NCI-H2107 treated with DMSO at 0.1 percent for 48 hours (cell line): ENCODE measurements at regions not wholly inside any gene's neighbourhood (a gene's known extent, or its start where the extent isn't known, plus 50 kb on each side); places are given as distances from the start of the nearest gene placed in this dataset.
A peak's percentile ranks its signal among the peaks of the same experiment; 100 is the strongest.

Experiments used
- DNase-seq: peaks from one replicate; lab custom pipeline; 2025; ENCODE audit not compliant: unreplicated experiment; lab: John Stamatoyannopoulos, UW

DNA sequence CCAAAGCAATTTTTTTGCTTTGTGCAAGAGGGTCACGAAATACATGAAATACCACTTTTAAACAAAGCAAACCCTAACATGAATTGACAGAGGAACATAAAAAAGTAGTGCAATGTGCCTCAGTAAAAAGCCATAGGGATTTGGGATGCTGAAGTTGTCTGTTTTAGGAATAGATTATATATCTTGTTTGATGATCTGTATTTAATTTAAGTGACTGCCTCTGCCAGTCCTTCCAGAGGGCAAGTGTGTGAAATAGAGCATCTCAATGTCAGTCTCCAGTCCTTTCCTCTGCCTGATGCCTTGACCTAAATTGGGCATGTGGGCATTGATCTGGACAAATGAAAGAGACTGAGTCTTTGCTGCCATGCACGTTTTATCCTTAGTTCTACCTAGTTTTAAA, 222.8 kb downstream of the PTPRC start:
- DNase-seq: no peak

GRCh38 chr1:198864695-198865094, 225.9 kb downstream of the PTPRC start:
- no peak for DNase-seq

DNA sequence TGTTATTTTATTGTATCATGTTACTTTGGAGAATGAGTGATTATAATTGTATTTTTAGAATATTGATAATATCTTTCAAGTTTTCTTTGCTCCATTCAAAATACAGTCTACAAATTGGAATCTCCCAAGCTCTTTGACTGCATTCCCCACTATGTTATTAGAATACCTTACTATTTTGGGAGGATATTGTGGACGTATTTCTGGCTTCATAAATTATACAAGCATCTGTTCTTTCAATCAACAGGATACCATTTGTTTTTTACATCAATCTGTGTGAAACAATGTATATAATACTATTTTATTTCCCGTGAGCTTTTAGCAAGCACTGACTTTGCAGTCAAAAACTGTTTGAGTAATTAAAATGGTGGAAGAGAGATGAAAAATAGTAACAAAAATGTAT, 226.5 kb downstream of the PTPRC start:
- no peak for DNase-seq

GRCh38 chr1:198867182-198867581, 228.3 kb downstream of the PTPRC start:
- DNase-seq: no peak

- DNase-seq: no peak
Observed at GRCh38 chr1:198873696-198874230, 234.9 kb downstream of the PTPRC start.

DNA sequence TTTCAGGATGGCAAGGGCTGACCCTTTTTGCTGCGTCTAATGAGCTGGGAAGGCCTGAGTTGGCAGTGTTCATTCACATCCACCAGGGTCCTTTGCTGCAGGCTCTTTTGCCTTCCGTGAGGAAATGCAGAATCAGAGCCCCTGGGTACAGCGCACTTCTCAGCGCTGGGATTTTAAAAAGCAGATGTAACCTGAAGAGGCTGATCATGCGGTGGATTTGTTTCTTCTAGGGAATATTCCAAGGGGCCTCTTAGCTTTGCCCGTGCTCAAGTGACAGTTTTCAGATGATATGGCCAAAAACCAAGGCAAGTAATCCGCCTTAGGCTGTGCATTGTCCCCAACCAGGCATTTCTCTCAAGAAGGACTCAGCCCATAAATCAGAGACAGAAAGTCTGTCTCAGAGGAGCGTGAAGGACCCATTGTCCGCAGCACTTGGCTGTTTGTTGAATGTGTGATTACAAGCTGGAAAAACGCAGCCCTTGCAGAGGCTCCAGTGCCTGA, 237.6 kb downstream of the PTPRC start:
- DNase-seq: peak; percentile 82

DNA sequence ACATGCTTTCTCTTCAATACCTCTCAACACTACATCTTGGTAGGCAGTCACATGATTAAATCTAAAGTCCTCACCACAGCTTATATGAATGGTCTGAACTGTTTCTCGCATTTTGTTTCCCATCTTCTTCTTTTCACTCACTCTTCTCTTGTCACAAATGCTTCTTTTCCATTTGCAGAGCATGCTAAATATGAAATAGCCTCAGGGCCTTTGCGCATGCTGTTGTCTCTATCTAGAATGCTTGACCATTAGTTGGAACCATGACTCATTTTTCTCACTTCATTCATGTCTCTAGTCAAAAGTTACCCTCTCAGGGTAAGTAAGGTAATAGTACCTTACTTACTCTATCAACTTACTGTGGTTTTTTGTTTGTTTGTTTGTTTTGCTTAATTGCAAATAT, 239.7 kb downstream of the PTPRC start:
- no peak for DNase-seq

DNA sequence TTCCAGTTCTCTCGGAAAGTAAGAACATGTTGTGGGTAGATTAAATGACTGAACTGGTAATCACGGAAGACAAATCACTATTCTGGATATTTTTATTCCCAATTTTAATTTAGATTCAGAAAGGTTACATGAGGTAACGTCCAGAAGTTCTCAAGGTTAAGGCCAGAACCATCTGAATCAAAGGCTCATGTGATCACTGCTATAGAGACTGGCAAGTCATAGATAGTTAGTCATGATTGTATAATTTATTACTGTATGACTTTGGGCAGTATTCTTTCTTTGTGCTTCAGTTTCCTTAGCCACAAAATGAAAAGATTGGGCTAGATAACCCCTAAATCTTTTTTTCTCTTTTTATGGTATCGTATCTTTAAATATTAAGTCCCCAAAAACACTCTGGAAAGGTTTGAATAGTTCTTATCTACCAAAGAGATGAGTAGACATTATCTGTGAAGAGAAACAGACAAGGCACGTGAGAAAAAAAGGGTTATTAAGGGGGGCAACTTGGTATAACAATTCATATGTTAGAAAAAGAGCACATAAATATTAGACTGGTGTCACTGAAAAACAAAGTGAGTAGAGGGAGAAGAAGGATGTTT, 241.0 kb downstream of the PTPRC start:
- DNase-seq: no peak

GRCh38 chr1:198880397-198880796, 241.6 kb downstream of the PTPRC start:
- no peak for DNase-seq

- no peak for DNase-seq
Observed at GRCh38 chr1:198880818-198881597, 242.2 kb downstream of the PTPRC start.

DNA sequence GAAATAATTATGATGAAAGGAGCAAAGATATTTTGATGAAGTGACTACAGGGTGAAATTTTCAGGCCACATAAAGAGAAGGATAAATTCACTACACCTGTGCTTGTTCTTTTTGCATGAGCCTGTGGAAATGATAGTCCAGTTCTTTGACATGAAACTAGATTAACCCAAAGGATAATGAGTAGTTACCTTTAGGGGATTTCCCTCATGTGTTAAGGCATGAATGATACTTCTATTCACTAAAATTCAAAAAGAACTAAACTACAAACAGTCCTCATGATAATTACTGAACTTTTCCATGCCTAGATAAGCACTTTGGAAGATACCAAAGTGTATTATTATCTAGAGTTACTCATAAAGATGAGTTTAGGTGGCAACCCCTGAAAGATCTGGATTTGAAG, 244.3 kb downstream of the PTPRC start:
- no peak for DNase-seq

- DNase-seq: no peak
Observed at GRCh38 chr1:198887866-198888265, 249.0 kb downstream of the PTPRC start.

- no peak for DNase-seq
Observed at GRCh38 chr1:198888379-198888943, 249.6 kb downstream of the PTPRC start.

DNA sequence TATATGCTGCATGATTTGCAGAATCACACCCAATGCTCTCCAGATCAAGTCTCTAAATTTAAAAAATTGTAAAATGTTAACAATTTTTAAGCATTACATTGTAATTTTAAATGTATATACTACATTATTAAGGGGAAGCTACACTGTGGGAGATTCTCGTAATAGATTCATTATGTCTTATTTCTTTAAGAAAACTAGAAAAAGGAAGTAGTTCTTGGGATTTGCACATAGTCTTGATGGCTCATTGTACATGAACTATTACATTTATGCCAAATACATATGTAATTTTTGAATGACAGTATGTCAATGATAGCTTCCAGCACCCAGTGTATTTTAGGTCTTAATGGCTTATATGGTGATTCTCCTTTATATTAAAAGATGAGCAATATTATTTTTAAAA, 250.3 kb downstream of the PTPRC start:
- no peak for DNase-seq

DNA sequence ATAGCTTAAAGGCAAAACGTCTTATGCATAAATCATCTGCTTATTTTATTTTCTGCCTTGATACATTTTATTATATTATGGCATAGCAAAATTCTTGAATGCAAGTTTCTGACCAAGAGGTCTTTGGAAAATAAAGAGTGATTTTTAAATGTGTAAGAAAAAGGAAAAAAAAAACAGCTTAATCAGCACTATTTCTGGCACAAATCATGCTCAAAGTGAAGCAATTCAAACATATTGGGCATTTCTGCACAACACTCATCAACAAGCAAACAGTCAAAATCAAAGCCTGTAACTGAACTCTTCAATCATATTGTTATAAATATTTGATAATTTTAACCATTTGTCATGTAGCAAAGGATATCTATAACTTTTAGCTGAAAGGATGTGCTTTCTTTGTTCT, 250.9 kb downstream of the PTPRC start:
- no peak for DNase-seq

DNA sequence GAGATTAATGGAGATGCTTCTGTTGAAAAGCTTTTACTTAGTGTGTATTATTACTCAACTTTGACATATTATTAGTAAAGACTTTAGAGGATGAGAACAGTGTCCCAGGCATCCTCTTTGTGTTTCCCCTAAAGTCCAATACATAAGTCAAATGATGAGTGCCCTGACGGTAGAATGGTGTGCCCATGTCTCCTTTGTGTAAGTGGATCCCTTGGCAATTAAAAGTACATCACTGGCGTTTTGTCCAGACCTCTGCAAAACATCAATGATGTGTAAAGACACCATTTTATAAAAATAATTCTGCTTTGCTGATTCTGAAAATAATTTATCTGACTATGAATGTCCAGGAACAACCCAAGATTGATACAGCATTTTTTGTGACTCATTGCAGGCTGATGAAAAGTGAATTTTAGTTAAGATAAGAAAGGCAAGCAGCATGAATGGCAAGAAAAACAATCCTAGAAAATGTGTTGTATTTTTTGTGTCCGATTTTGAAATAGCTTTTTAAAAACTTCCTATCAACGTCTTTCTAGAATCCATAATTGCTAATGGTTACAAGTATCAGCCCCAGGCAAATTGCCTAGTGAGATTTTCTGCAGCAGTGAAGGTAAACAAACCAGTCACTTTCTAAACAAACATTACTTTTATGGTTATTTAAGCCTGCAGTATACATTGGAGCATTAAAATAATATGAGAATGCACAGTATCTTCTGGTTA, 251.5 kb downstream of the PTPRC start:
- DNase-seq: no peak

DNA sequence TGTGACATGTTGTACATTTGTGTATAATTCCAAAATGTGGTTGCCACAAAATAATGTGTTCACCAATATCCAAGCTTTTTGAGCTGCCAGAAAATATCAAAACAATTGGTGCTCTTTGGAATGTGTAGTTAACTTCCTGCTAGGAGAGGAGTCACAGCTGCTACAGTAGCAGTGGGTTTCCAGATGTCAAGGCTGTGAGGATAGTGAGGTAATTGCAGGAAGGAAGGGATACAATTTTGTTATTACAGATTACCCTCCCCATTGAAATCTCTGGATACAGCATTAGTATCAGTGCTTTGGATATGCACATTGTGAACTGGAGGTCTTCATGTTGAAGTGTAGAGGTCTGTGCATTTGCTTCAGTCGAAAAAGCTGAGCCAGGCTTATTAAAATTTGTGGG, 253.2 kb downstream of the PTPRC start:
- DNase-seq: no peak

- DNase-seq: no peak
Observed at GRCh38 chr1:198893141-198893540, 254.3 kb downstream of the PTPRC start.

GRCh38 chr1:198893763-198894444, 255.1 kb downstream of the PTPRC start:
- no peak for DNase-seq

DNA sequence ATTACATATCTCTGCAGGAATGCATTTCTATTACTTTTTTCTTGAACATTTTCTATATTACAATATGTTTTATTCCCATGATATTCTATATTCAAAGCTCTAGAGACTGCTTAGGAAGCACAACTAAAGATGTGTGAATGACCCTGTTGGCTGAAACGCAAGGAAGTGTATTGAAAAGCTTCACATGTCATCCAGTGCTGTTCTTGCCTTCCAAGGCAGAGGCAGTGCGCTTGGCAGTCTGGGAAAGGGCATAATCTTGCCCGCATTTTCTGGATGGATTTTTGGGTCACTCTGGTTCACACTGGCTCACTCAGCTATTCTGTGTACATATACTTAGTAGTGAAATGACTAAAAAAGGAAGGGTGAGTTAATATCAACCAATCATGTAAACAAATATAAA, 262.4 kb downstream of the PTPRC start:
- DNase-seq: no peak

- DNase-seq: no peak
Observed at GRCh38 chr1:198902655-198903054, 263.8 kb downstream of the PTPRC start.
